ENCODE measurements at regions not wholly inside any gene's neighbourhood (a gene's known extent, or its start where the extent isn't known, plus 50 kb on each side); places are given as distances from the start of the nearest gene placed in this dataset.

DNA sequence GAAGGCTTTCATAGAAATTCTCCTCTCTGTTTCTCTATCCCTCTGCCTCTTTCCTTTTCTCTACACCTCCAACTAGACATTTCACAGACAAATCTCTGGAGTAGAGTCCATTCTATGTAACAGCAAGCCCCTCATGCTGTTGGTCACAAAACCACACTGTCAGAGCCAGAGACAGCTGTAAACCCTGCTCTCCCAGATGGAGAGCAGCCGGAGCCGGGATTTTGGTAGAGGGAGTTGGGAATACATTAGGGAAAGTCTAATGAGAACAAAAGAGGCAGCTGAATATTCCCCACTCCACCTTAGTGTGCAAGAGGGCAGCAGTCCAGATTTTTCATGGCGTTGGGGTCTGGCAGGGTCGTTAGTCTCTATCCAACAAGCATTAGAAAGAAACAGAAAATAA is 68.3 kb upstream of the EDN1 start:
- no peak for DNase-seq (ENCODE audit: low spot score)

GRCh38 chr6:12222405-12223366 is 67.5 kb upstream of the EDN1 start:
- DNase-seq (ENCODE audit: low spot score): no peak

DNA sequence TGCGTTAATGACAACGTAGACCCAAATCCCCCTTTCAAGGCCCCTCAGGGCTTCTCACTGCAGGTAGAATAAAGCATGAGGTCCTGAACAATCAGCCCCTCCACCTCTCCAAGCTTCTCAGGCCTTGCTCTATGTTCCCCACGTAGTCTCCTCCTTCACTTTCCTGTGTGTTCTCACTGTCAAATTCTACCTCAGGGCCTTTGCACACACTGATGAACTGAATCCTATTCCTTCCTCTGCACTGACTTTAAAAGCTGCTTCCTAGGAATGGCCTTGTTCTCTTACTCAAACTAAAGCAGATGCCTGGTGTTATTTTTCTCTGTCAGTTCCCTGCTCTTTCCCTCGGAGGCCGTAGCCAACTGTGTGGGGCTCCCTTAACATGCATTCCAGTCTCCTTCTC is 66.8 kb upstream of the EDN1 start:
- DNase-seq (ENCODE audit: low spot score): no peak

DNA sequence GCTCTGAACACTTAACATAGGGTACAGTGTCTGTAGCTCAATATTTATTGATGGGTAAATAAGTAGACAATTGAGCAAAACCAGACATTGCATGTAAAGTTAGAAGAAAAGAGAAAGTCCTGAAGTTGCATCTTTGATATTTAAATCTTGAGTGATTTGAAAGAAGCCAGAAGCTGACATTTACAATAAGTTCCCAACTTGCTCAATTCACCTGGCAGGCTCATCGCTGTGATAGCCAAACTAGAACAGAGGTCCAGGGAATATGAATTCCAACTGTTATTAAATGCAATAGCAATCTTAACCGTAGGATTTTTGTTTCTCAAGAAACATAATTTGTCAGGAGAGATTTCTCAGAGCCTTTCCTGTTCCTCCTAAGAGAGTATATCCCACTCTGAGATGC is 65.9 kb upstream of the EDN1 start:
- DNase-seq (ENCODE audit: low spot score): no peak

- no peak for DNase-seq (ENCODE audit: low spot score)
These were observed 61.6 kb upstream of the EDN1 start for GRCh38 chr6:12228447-12229146.

- DNase-seq (ENCODE audit: low spot score): no peak
These were observed 60.8 kb upstream of the EDN1 start for GRCh38 chr6:12229332-12229731.

GRCh38 chr6:12230523-12230922 is 59.6 kb upstream of the EDN1 start:
- DNase-seq (ENCODE audit: low spot score): no peak

DNA sequence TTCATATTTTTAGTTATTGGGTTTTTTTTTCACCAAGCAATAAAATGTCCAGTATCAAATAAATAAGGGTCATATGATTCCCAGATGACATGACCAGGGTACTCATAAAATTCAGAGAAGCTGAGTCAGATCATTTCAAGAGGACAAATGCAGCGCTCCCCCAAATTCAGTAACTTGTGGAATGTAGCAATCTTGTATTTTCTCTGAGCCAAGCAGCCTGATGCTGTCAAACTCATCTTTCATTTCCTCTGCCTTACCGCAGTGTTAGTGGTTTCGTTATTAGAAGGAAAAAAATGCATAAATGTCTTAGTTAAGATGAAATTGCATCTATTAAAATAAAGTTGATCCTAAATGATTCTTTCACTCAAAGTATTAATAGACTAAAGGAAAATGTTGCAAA is 57.8 kb upstream of the EDN1 start:
- no peak for DNase-seq (ENCODE audit: low spot score)

DNA sequence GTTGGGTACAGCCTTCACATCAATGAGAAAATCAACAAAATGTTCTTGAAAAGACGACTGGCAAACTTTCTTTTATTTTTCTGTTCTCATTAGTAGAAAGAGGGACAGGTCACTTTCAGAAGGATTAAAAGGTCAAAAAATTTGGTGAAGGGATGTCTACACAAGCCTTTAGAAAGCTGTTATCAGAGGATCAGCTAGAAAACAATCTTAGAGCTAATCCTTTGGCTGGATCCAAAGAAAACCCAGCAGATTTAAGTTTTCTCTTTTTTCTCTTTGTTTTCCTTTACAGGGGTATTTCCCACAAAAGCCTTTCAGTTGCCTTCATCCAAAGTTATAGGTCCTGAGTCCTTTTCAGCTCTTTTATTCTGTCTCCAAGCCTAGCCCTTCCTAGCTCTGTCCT is 57.3 kb upstream of the EDN1 start:
- DNase-seq (ENCODE audit: low spot score): no peak

- peak; percentile 80 for DNase-seq (ENCODE audit: low spot score)
These were observed 56.2 kb upstream of the EDN1 start for GRCh38 chr6:12233693-12234571.

DNA sequence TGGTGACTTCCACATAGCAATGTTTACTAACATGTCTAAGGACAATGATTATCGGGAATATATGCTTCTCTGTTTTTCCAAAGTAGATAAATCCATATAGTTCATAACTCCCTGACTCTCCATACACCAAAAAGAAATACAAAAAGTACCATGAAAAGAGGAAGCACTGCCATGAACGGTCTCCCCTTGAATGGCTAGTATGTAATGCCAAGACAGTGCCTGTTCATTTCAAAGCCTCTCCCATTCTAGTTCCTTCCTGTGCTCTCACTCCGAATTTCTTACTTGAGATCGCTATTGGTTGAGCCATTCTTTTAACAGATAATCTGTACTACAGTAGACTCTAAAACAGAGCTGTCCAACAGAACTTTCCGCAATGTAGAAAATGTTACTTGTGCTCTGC is 54.8 kb upstream of the EDN1 start:
- no peak for DNase-seq (ENCODE audit: low spot score)

DNA sequence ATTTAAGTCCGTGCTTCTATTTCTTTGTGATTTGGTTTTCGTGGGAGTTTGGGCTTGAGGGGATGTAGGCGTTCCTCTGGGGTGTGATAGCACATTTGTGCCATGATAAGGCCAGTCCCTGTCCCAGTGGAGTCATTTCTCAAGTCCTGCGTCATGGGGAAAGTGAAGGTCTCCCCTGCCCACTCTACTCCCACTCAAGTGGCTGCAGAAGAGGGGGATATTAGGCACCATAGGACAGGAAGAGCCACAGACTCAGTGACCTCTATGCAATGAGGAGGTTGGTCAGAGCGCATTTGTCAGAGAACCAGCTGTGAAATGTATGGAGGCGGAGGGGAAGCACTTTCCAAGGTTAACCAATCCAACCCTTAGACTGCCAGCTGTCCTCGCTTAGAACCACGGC is 51.9 kb upstream of the EDN1 start:
- DNase-seq (ENCODE audit: low spot score): no peak
